HepG2 (cell line): ENCODE measurements at regions not wholly inside any gene's neighbourhood (a gene's known extent, or its start where the extent isn't known, plus 50 kb on each side); places are given as distances from the start of the nearest gene placed in this dataset.

Experiments
- BRD4 ChIP-seq: sonication (generic); formaldehyde crosslinking; IDR thresholded peaks from 2 replicates; pipeline ENCODE4 v1.4.0; 2020; ENCODE audit warnings: missing genetic modification reagents
- TAF1 ChIP-seq: sonication (generic); formaldehyde crosslinking; IDR thresholded peaks from 2 replicates; pipeline ENCODE4 v1.4.0; 2020; ENCODE audit warnings: missing genetic modification reagents
- ZNF260 ChIP-seq: sonication (generic); formaldehyde crosslinking; IDR thresholded peaks from 2 replicates; pipeline ENCODE4 v1.4.0; 2020; ENCODE audit warnings: missing genetic modification reagents, low read depth, mild to moderate bottlenecking, borderline replicate concordance
- ZNF546 ChIP-seq: sonication (generic); formaldehyde crosslinking; conservative IDR thresholded peaks from 2 replicates; pipeline ENCODE4 v1.8.1; 2023; ENCODE audit warnings: mild to moderate bottlenecking, missing genetic modification reagents

DNA sequence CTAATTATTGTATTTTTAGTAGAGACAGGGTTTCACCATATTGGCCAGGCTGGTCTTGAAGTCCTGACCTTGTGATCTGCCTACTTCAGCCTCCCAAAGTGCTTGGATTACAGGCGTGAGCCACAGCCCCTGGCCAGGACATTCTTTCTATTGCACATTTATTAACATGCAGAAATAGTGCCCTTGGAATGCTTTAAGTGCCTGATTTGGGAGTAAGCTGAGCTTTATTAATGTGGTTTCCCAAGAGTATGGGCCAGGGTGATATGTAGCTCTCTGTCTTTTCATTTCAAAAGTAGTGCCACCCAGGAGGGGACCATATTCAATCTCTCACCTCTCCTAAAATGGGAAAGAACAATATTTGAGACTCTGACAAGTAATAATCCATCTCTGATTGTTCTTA is 970.7 kb downstream of the KCNMA1 start:
- TF ChIP-seq TAF1 (CRISPR knock-in tag): no peak
- no peak for TF ChIP-seq BRD4 (CRISPR knock-in tag)
- TF ChIP-seq ZNF260 (CRISPR knock-in tag): no peak
- TF ChIP-seq ZNF546 (CRISPR knock-in tag): no peak
